Peyer's patch (tissue), 4 donors: ENCODE measurements at regions not wholly inside any gene's neighbourhood (a gene's known extent, or its start where the extent isn't known, plus 50 kb on each side); places are given as distances from the start of the nearest gene placed in this dataset.

ENCODE experiments used
- DNase-seq, 3 donors: peaks; one replicate each; pipeline ENCODE4 v3.0.0-alpha.2; 2017 to 2019
- H3K27ac ChIP-seq, 4 donors: fragments of 200-600 bp; sonication (generic); one replicate each; pipeline ENCODE4 v1.5.1; 2016 to 2019
- H3K27me3 ChIP-seq, 2 donors: fragments of 200-600 bp; sonication (generic); one replicate each; pipeline ENCODE4 v1.5.1; 2019
- H3K36me3 ChIP-seq, 3 donors: fragments of 200-600 bp; sonication (generic); one replicate each; pipeline ENCODE4 v1.5.1; 2016 to 2019
- H3K4me1 ChIP-seq, 4 donors: fragments of 200-600 bp; sonication (generic); one replicate each; pipeline ENCODE4 v1.5.1; 2016 to 2019
- H3K4me3 ChIP-seq, 4 donors: fragments of 200-600 bp; sonication (generic); 1 replicate in 3 of 4; 2 replicates in 1 of 4; pipeline ENCODE4 v1.5.1; 2016 to 2019; ENCODE audit warnings: mild to moderate bottlenecking in 1 of 4
- H3K9me3 ChIP-seq, 4 donors: fragments of 200-600 bp; sonication (generic); one replicate each; pipeline ENCODE4 v1.5.1; 2016 to 2019; ENCODE audit warnings: mild to moderate bottlenecking in 1 of 4
- CTCF ChIP-seq, 6 experiments: fragments of 450-650 bp in 4 of 6; fragments of 200-600 bp in 2 of 6; sonication (generic) in 1 of 6; IDR thresholded peaks; one replicate each; pipeline ENCODE4 v1.5.1; 2017 to 2019; ENCODE audit warnings: antibody characterized with exemption in 6 of 6, mild to moderate bottlenecking in 3 of 6, moderate library complexity in 1 of 6
- POLR2A ChIP-seq, 2 donors: fragments of 450-650 bp; IDR thresholded peaks; one replicate each; pipeline ENCODE4 v1.5.1; 2017; ENCODE audit warnings: antibody characterized with exemption in 2 of 2, mild to moderate bottlenecking in 2 of 2, moderate library complexity in 2 of 2

GRCh38 chr15:31255732-31256377 lies 70.8 kb upstream of the KLF13 start:
- Histone ChIP-seq H3K36me3 (no peaks in the 10 kb centered on the region), H3K4me1 (peaks cover 0 to 5% (median 2%) of the 10 kb centered on the region in 4 donors), H3K27ac (peak overlapping the region in 1 of 4 donors; percentile 43), H3K4me3 (no peak overlapping the region), H3K27me3 (no peaks in the 10 kb centered on the region), H3K9me3 (no peaks in the 10 kb centered on the region)
- no peak for TF ChIP-seq POLR2A (IDR thresholded peaks at IDR 0.05)
- no peak for TF ChIP-seq CTCF (IDR thresholded peaks at IDR 0.05)
- DNase-seq, result peak in 1 of 3 donors; percentile 45

DNA sequence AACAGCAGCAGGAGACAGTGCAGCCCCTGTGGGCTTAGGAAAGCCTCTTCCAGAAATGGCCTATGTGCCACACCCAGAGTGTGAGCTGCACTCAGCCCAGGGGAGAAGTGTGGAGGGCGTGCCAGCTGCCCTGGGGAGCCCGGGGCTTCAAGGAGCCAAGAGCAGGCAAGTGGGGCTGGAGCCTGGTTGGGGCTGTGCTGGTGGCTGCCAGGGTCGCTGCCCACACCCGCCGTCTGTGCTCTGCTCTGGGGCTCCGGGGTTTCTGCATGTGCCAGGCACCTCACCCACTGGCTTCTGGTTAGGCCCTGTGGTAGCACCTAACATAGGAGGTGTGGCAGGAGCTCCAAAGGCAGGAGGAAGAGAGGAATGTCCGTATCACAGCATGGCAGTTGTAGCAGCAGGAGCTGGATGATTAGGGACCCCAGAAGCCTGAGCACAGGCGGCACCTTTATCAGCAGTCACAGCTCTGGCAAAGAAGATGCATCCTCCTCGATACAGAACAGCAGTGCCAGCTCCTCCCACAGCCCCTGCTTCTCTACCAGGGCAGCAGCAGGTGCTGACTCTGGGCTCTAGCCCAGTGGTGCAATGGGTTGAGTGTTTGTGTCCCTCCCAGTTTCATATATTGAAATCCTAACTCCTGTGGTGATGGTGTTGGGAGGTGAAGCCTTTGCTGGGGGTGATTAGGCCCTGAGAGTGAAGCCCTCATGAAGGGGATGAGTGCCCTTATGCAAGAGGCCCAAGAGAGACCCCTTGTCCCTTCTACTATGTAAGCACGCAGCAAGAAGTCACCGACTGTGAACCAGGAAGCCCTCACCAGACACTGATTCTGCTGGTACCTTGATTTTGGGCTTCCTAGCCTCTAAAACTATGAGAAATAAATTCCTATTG lies 70.0 kb upstream of the KLF13 start:
- no peak overlapping the region for H3K4me3 ChIP-seq
- H3K9me3 ChIP-seq, result no peaks in the 10 kb centered on the region
- H3K27me3 ChIP-seq, result no peaks in the 10 kb centered on the region
- peaks cover 0 to 5% (median 2%) of the 10 kb centered on the region in 4 donors for H3K4me1 ChIP-seq
- peak overlapping the region in 2 of 4 donors; percentile 17 to 43 for H3K27ac ChIP-seq
- no peaks in the 10 kb centered on the region for H3K36me3 ChIP-seq
- no peak for TF ChIP-seq POLR2A (IDR thresholded peaks at IDR 0.05)
- peak in 1 of 3 donors; percentile 50 for DNase-seq

DNA sequence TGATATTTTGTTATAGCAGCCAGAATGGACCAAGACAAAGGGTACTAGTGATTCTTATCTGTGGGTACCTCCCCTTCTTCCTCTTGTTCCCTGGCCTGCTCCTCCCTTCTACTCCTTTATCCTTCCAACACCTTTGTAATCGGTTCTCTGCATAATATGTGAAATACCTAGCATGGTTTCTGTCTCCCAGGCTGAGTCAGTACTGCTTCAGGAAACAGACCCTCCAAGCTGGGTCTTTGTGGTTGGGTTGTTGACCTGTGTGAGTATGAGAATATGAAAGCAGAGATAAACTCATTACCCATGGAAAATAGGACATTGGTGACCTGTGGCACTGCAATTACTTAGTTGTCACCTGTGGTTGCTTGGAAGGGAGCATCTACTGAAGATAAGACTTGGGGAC lies 69.3 kb upstream of the KLF13 start:
- Histone ChIP-seq H3K27me3 (no peaks in the 10 kb centered on the region), H3K27ac (no peak overlapping the region), H3K4me1 (peaks cover 0 to 5% (median 2%) of the 10 kb centered on the region in 4 donors), H3K4me3 (no peak overlapping the region), H3K36me3 (no peaks in the 10 kb centered on the region), H3K9me3 (no peaks in the 10 kb centered on the region)
- no peak for DNase-seq
- no peak for TF ChIP-seq CTCF (IDR thresholded peaks at IDR 0.05)
- TF ChIP-seq POLR2A (IDR thresholded peaks at IDR 0.05), result no peak

GRCh38 chr15:31258260-31258659 lies 68.4 kb upstream of the KLF13 start:
- Histone ChIP-seq H3K36me3 (no peaks in the 10 kb centered on the region), H3K27ac (no peak overlapping the region), H3K27me3 (no peaks in the 10 kb centered on the region), H3K4me3 (no peak overlapping the region), H3K4me1 (peaks cover 0 to 12% (median 6%) of the 10 kb centered on the region in 4 donors), H3K9me3 (no peaks in the 10 kb centered on the region)
- no peak for TF ChIP-seq CTCF (IDR thresholded peaks at IDR 0.05)
- TF ChIP-seq POLR2A (IDR thresholded peaks at IDR 0.05), result no peak
- DNase-seq, result no peak

- no peak for TF ChIP-seq POLR2A (IDR thresholded peaks at IDR 0.05)
- no peak for TF ChIP-seq CTCF (IDR thresholded peaks at IDR 0.05)
- peak in 1 of 3 donors; percentile 15 for DNase-seq
- no peak overlapping the region for H3K4me3 ChIP-seq
- no peaks in the 10 kb centered on the region for H3K36me3 ChIP-seq
- H3K27ac ChIP-seq, result no peak overlapping the region
- no peaks in the 10 kb centered on the region for H3K27me3 ChIP-seq
- peaks cover 12 to 26% (median 18%) of the 10 kb centered on the region in 4 donors for H3K4me1 ChIP-seq
- H3K9me3 ChIP-seq, result no peaks in the 10 kb centered on the region
Measured at GRCh38 chr15:31259562-31260252, 66.9 kb upstream of the KLF13 start.
